HCT116 (cell line): ENCODE measurements at regions not wholly inside any gene's neighbourhood (a gene's known extent, or its start where the extent isn't known, plus 50 kb on each side); places are given as distances from the start of the nearest gene placed in this dataset.

ENCODE experiments used
- ATAC-seq: fragments of 200-7000 bp; cut with Tn5 transposase; 2 replicates; pipeline ENCODE4 v1.9.1; 2020; ENCODE audit warnings: mild to moderate bottlenecking, moderate library complexity
- BruUV-seq: library from RNA; stranded (reverse); fragments of 400-500 nt; replicated peaks from 2 replicates; lab custom pipeline; 2021; lab: Mats Ljungman, UMichigan
- CTCF ChIA-PET: fragments of 300-600 bp; sonication (Branson Sonifier 250); formaldehyde crosslinking; loops from one replicate; lab custom pipeline; 2021; ENCODE audit warnings: antibody characterized with exemption; lab: Charles Lee
- POLR2A ChIA-PET: fragments of 300-600, 350-600 bp; sonication (Branson Sonifier 250); formaldehyde crosslinking; loops from one replicate; lab custom pipeline; 2021; ENCODE audit warnings: antibody characterized with exemption; lab: Charles Lee
- RAD21 ChIA-PET, 2 experiments: fragments of 300-600 bp; sonication (Branson Sonifier 250); formaldehyde crosslinking; loops; one replicate each; lab custom pipeline; 2023; ENCODE audit warnings: low total read pairs in 2 of 2; ENCODE audit not compliant: uncharacterized antibody in 2 of 2, unreplicated experiment in 2 of 2, low non-redundant PET in 1 of 2; lab: Charles Lee
- DNase-seq: peaks from one replicate; pipeline ENCODE4 v3.0.0-alpha.2; 2010; ENCODE audit warnings: low read depth, low spot score
- H2AFZ ChIP-seq: fragments of 200-600 bp; shearing (Covaris generic), sonication (generic); 2 replicates; pipeline ENCODE4 v1.6.1; 2017; ENCODE audit warnings: low read depth, mixed run types, mixed read lengths, antibody characterized with exemption, low read length; ENCODE audit not compliant: poor library complexity, severe bottlenecking
- H3K27ac ChIP-seq: 2 replicates; pipeline ENCODE4 v1.5.1; 2012; ENCODE audit warnings: low read depth, low read length
- H3K27me3 ChIP-seq: fragments of 200-600 bp; sonication (generic); 2 replicates; pipeline ENCODE4 v1.6.1; 2016; ENCODE audit warnings: mixed run types, low read length, mixed read lengths; ENCODE audit not compliant: insufficient read depth
- H3K36me3 ChIP-seq, 2 experiments: fragments of 200-500 bp in 1 of 2; fragments of 200-600 bp in 1 of 2; sonication (Bioruptor generic) in 1 of 2; sonication (generic) in 1 of 2; 2 replicates each; pipeline versions ENCODE4 v1.5.1 to v1.6.1; 2014 to 2016; ENCODE audit warnings: low read length in 2 of 2, inconsistent platforms in 1 of 2, mixed read lengths in 1 of 2, mixed run types in 1 of 2; ENCODE audit not compliant: insufficient read depth in 2 of 2, control insufficient read depth in 1 of 2
- H3K4me1 ChIP-seq, 2 experiments: fragments of 200-600 bp in 1 of 2; sonication (generic) in 1 of 2; 2 replicates each; pipeline versions ENCODE4 v1.5.1 to v1.6.1; 2012 to 2017; ENCODE audit warnings: low read length in 2 of 2, inconsistent platforms in 1 of 2, mild to moderate bottlenecking in 1 of 2, mixed read lengths in 1 of 2, mixed run types in 1 of 2, moderate library complexity in 1 of 2; ENCODE audit not compliant: insufficient read depth in 2 of 2, control insufficient read depth in 1 of 2
- H3K4me2 ChIP-seq: fragments of 200-600 bp; sonication (generic); 2 replicates; pipeline ENCODE4 v1.6.1; 2017; ENCODE audit warnings: mixed run types, low read length, mixed read lengths
- H3K4me3 ChIP-seq, 2 experiments: fragments of 200-600 bp in 1 of 2; sonication (generic) in 1 of 2; replicated peaks in 1 of 2; 2 replicates each; pipeline ENCODE4 v1.5.1; 2011 to 2016; ENCODE audit warnings: low read length in 2 of 2, control low read depth in 1 of 2, low read depth in 1 of 2, mild to moderate bottlenecking in 1 of 2, mixed read lengths in 1 of 2, mixed run types in 1 of 2
- H3K79me2 ChIP-seq: fragments of 200-600 bp; sonication (generic); 2 replicates; pipeline ENCODE4 v1.6.1; 2017; ENCODE audit warnings: mild to moderate bottlenecking, mixed run types, low read length, moderate library complexity, mixed read lengths; ENCODE audit not compliant: insufficient read depth
- H3K9ac ChIP-seq: fragments of 200-600 bp; sonication (generic); 2 replicates; pipeline ENCODE4 v1.6.1; 2016; ENCODE audit warnings: low read length, mixed read lengths
- H3K9me2 ChIP-seq: fragments of 200-600 bp; sonication (generic), shearing (Covaris generic); 2 replicates; pipeline ENCODE4 v1.6.1; 2017; ENCODE audit warnings: mixed run types, mild to moderate bottlenecking, moderate library complexity; ENCODE audit not compliant: insufficient read depth
- H3K9me3 ChIP-seq, 2 experiments: fragments of 200-500 bp in 1 of 2; fragments of 200-600 bp in 1 of 2; sonication (Bioruptor generic) in 1 of 2; sonication (generic) in 1 of 2; 2 replicates each; pipeline ENCODE4 v1.6.1; 2014 to 2017; ENCODE audit warnings: low read length in 2 of 2, mixed read lengths in 2 of 2, inconsistent platforms in 1 of 2, low read depth in 1 of 2, mild to moderate bottlenecking in 1 of 2, mixed run types in 1 of 2, moderate library complexity in 1 of 2; ENCODE audit not compliant: control insufficient read depth in 1 of 2, insufficient read depth in 1 of 2
- H4K20me1 ChIP-seq: fragments of 200-600 bp; sonication (generic), shearing (Covaris generic); 2 replicates; pipeline ENCODE4 v1.6.1; 2017; ENCODE audit warnings: mixed run types, mild to moderate bottlenecking, moderate library complexity; ENCODE audit not compliant: insufficient read depth
- ATF3 ChIP-seq: IDR thresholded peaks from 2 replicates; pipeline ENCODE4 v1.6.1; 2012
- EGR1 ChIP-seq: IDR thresholded peaks from 2 replicates; pipeline ENCODE4 v1.6.1; 2012; ENCODE audit warnings: low read depth
- FOSL1 ChIP-seq: IDR thresholded peaks from 2 replicates; pipeline ENCODE4 v1.6.1; 2012; ENCODE audit warnings: low read depth
- JUND ChIP-seq: IDR thresholded peaks from 2 replicates; pipeline ENCODE4 v1.6.1; 2012
- RAD21 ChIP-seq: IDR thresholded peaks from 2 replicates; pipeline ENCODE4 v1.6.1; 2012; ENCODE audit warnings: low read depth, mild to moderate bottlenecking
- SIN3A ChIP-seq: IDR thresholded peaks from 2 replicates; pipeline ENCODE4 v1.6.1; 2012; ENCODE audit warnings: low read depth
- ZBTB33 ChIP-seq: IDR thresholded peaks from 2 replicates; pipeline ENCODE4 v1.6.1; 2011; ENCODE audit warnings: mild to moderate bottlenecking, low read length, moderate library complexity; ENCODE audit not compliant: insufficient replicate concordance; ENCODE audit errors: extremely low read depth
- ZFX ChIP-seq: fragments of 450-650 bp; IDR thresholded peaks from 2 replicates; pipeline ENCODE4 v1.6.1; 2017
- intact Hi-C: fragments of 100-400 bp; cut with micrococcal nuclease; formaldehyde crosslinking; loops from 2 replicates; pipeline ENCODE4 v1.10.0; 2022

- Histone ChIP-seq H3K4me2 (no peak overlapping the region), H3K9me2 (no peaks in the 10 kb centered on the region), H3K9me3 (no peaks in the 10 kb centered on the region; a peak in 1 of 4 replicates), H3K27me3 (no peaks in the 10 kb centered on the region), H3K79me2 (no peaks in the 10 kb centered on the region), H3K9ac (no peak overlapping the region), H3K27ac (no peak overlapping the region), H2AFZ (no peak overlapping the region), H3K4me3 (no peak overlapping the region), H3K4me1 (no peaks in the 10 kb centered on the region), H4K20me1 (no peaks in the 10 kb centered on the region), H3K36me3 (no peaks in the 10 kb centered on the region)
- ATAC-seq (no peak), DNase-seq (no peak)
- intact Hi-C loops: no loop called here
- RAD21 ChIA-PET: no interaction called here
- POLR2A ChIA-PET: no interaction called here
- no peak for TF ChIP-seq ZBTB33
- no TSS peak for BruUV-seq
- CTCF ChIA-PET: no interaction called here
Observed at GRCh38 chr5:7012057-7012456, 298.8 kb downstream of the TENT4A start.

- Histone ChIP-seq H3K79me2 (no peaks in the 10 kb centered on the region), H3K9me3 (no peaks in the 10 kb centered on the region; a peak in 1 of 4 replicates), H4K20me1 (no peaks in the 10 kb centered on the region), H3K4me2 (no peak overlapping the region), H3K4me1 (no peaks in the 10 kb centered on the region), H3K4me3 (no peak overlapping the region), H3K9me2 (no peaks in the 10 kb centered on the region), H3K27ac (no peak overlapping the region), H2AFZ (no peak overlapping the region), H3K9ac (no peak overlapping the region), H3K27me3 (no peaks in the 10 kb centered on the region), H3K36me3 (no peaks in the 10 kb centered on the region)
- ATAC-seq: no peak
- TF ChIP-seq JUND (no peak), FOSL1 (no peak), SIN3A (no peak), ATF3 (no peak), ZFX (no peak), EGR1 (no peak), RAD21 (no peak), ZBTB33 (no peak)
- ChIA-PET RAD21 (no interaction called here), POLR2A (no interaction called here), CTCF (no interaction called here)
- no peak for DNase-seq
- intact Hi-C loops: no loop called here
- BruUV-seq: no TSS peak
Observed at GRCh38 chr5:7014611-7015010, 301.4 kb downstream of the TENT4A start.
